GM12864 (cell line): ENCODE measurements at regions not wholly inside any gene's neighbourhood (a gene's known extent, or its start where the extent isn't known, plus 50 kb on each side); places are given as distances from the start of the nearest gene placed in this dataset.
"Not testable (repeated sequence)": the region's sequence is repeated elsewhere in the genome, so short reads cannot be mapped to it uniquely, and the experiment has no call there.

Experiments
- DNase-seq: peaks from one replicate; pipeline ENCODE4 v3.0.0-alpha.2; 2011; ENCODE audit warnings: low read depth
- H3K4me3 ChIP-seq: 2 replicates; pipeline ENCODE4 v1.5.1; 2011; ENCODE audit warnings: mild to moderate bottlenecking, low read depth, low read length, control low read depth
- TF ChIP-seq, protein P1 (sequence below): IDR thresholded peaks from 2 replicates; pipeline ENCODE4 v1.5.1; 2011; ENCODE audit warnings: low read depth, mild to moderate bottlenecking, moderate library complexity, low read length, control low read depth, inconsistent platforms; ENCODE audit errors: missing control alignments

DNA sequence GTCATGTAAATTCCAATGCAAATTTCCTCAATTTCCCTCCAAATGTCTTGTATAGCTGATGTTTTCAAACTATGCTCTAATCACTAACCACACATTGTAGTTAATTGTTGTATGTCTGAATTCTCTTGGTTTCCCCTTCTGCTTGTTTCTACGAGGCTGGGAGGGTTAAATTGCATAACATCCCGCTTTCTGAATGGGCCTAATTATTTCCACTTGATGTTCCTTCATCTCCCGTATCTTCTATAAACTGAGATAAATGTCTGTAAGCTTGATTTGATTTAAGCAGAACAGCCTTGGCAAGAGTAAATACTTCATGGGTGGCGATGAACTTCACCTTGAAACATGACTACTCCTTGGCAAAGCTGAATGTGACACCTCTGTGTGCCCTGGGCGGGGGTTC lies 72.2 kb downstream of the SERINC2 start:
- TF ChIP-seq, protein P1, sequence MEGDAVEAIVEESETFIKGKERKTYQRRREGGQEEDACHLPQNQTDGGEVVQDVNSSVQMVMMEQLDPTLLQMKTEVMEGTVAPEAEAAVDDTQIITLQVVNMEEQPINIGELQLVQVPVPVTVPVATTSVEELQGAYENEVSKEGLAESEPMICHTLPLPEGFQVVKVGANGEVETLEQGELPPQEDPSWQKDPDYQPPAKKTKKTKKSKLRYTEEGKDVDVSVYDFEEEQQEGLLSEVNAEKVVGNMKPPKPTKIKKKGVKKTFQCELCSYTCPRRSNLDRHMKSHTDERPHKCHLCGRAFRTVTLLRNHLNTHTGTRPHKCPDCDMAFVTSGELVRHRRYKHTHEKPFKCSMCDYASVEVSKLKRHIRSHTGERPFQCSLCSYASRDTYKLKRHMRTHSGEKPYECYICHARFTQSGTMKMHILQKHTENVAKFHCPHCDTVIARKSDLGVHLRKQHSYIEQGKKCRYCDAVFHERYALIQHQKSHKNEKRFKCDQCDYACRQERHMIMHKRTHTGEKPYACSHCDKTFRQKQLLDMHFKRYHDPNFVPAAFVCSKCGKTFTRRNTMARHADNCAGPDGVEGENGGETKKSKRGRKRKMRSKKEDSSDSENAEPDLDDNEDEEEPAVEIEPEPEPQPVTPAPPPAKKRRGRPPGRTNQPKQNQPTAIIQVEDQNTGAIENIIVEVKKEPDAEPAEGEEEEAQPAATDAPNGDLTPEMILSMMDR, result no peak
- no peak for DNase-seq
- H3K4me3 ChIP-seq, result no peak overlapping the region

DNA sequence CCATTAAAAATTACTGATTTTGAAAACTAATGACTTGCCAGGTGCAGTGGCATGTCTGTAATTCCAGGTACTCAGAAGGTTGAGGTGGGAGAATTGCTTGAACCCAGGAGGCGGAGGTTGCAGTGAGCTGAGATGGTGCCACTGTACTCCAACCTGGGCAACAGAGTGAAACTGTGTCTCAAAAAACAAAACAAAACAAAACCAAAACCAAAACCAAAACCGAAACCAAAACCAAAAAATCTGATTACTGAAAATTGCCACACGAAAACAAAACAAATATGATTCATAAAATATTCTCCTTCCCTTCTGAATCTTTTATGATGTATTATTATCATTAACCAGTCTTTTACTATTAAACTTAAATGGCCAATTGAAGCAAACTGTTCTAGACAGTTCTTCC lies 74.1 kb downstream of the SERINC2 start:
- TF ChIP-seq, protein P1, result no peak

DNA sequence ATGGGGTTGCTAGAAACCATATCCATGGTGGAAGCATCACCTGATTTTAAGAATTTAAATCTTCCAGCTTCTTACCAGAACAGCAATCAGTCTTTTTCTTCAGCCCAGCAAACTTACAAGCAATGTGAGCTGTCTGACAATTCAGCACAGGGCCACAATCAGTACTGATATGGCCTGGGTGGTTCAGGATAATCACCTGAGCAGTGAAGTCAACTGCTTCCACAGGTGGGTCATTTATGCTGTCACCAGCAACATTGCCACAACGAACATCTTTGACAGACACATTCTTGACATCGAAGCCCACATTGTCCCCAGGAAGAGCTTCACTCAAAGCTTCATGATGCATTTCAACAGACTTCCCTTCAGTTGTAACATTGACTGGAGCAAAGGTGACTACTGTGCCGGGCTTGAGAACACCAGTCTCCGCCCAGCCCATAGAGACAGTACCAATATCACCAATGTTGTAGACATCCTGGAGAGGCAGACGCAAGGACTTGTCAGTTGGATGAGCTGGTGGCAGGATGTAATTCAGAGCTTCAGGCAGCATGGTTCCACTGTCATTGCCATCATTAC lies 74.8 kb downstream of the SERINC2 start:
- TF ChIP-seq, protein P1, result no peak
- DNase-seq, result no peak
- no peak overlapping the region for H3K4me3 ChIP-seq

More for the DNA sequence above, 74.1 kb downstream of the SERINC2 start:
- no peak for DNase-seq
- no peak overlapping the region for H3K4me3 ChIP-seq

DNA sequence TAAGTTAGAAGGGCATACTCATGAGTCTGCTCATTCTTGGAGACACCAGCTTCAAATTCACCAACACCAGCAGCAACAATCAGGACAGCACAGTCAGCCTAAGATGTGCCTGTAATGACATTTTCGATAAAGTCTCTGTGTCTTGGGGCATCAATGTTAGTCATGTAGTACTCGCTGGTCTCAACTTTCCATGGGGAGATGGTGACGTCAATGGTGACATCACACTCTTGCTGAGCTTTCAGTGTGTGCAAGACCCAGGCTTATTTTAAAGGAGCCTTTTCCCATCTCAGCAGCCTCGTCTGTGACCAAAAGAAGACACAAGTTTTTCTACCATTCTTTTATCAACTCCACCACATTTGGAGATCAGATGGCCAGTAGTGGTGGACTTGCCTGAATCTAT lies 75.5 kb downstream of the SERINC2 start:
- no peak for DNase-seq
- no peak overlapping the region for H3K4me3 ChIP-seq
- TF ChIP-seq, protein P1, result no peak

DNA sequence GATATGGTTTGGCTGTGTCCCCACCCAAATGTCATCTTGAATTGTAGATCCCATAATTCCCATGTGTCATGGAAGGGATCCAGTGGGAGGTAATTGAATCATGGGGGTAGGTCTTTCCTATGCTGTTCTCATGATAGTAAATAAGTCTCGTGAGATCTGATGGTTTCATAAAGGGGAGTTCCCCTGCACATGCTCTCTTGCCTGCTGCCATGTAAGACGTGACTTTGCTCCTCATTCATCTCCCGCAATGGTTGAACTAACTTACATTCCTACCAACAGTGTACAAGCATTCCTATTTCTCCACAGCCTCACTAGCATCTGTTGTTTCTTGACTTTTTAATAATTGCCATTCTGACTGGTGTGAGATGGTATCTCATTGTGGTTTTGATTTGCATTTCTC lies 76.6 kb downstream of the SERINC2 start:
- H3K4me3 ChIP-seq, DNase-seq: not testable (repeated sequence)

DNA sequence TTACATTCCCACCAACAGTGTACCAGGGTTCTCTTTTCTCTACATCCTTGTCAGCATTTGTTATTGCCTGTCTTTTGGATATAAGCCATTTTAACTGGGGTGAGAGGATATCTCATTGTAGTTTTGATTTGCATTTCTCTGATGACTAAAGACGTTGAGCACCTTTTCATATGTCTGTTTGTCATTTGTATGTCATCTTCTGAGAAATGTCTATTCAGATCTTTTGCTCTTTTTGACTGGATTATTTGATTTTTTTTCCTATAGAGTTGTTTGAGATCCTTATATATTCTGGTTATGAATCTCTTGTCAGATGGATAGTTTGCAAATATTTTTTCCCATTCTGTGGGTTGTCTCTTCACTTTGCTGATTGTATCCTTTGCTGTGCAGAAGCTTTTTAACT lies 77.6 kb downstream of the SERINC2 start:
- not testable (repeated sequence) for H3K4me3 ChIP-seq, DNase-seq

DNA sequence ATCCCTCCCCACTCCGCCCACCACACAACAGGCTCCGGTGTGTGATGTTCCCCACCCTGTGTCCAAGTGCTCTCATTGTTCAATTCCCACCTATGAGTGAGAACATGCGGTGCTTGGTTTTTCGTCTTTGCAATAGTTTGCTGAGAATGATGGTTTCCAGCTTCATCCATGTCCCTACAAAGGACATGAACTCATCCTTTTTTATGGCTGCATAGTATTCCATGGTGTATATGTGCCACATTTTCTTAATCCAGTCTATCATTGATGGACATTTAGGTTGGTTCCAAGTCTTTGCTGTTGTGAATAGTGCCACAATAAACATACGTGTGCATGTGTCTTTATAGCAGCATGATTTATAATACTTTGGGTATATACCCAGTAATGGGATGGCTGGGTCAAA lies 81.0 kb upstream of the TINAGL1 start:
- not testable (repeated sequence) for H3K4me3 ChIP-seq, DNase-seq

DNA sequence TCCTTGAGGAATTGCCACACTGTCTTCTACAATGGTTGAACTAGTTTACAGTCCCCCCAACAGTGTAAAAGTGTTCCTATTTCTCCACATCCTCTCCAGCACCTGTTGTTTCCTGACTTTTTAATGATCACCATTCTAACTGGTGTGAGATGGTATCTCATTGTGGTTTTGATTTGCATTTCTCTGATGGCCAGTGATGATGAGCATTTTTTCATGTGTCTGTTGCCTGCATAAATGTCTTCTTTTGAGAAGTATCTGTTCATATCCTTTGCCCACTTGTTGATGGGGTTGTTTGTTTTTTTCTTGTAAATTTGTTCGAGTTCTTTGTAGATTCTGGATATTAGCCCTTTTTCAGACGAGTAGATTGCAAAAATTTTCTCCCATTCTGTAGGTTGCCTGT lies 80.5 kb upstream of the TINAGL1 start:
- DNase-seq, H3K4me3 ChIP-seq: not testable (repeated sequence)

DNA sequence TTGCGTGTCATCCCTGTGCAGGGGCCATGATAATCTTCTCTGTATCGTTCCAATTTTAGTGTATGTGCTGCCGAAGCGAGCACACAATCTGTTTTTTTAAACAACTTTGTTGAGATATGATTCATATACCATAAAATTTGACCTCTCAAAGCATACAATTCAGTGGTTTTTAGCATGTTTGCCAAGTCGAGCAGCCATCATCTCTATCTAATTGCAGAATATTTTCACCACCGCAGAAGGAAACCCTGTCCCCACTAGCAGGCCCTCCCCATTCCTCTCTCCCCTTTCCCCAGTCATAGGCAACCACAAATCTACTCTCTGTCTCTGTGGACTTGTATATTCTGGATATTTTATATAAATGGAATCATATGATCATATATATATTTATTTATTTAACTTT lies 78.7 kb upstream of the TINAGL1 start:
- H3K4me3 ChIP-seq, result no peak overlapping the region
- DNase-seq, result no peak
- TF ChIP-seq, protein P1, result no peak
